Right cardiac atrium (tissue), 5 donors: ENCODE measurements at regions not wholly inside any gene's neighbourhood (a gene's known extent, or its start where the extent isn't known, plus 50 kb on each side); places are given as distances from the start of the nearest gene placed in this dataset.
"Not testable (repeated sequence)": the region's sequence is repeated elsewhere in the genome, so short reads cannot be mapped to it uniquely, and the experiment has no call there.

ENCODE experiments used
- ATAC-seq, 2 donors: fragments of 200-7000 bp; cut with Tn5 transposase; one replicate each; pipeline versions ENCODE4 v1.8.0 to v1.9.1; 2020; ENCODE audit warnings: moderate library complexity in 2 of 2, mild to moderate bottlenecking in 1 of 2
- DNase-seq, 3 donors: peaks; one replicate each; pipeline ENCODE4 v3.0.0-alpha.2; 2020
- H3K27ac ChIP-seq: one replicate; pipeline ENCODE4 v1.5.1; 2013; ENCODE audit warnings: mild to moderate bottlenecking, low read length, control low read depth, moderate library complexity
- H3K27me3 ChIP-seq: one replicate; pipeline ENCODE4 v1.6.1; 2013; ENCODE audit not compliant: control insufficient read depth, insufficient read depth
- H3K4me1 ChIP-seq: one replicate; pipeline ENCODE4 v1.6.1; 2013; ENCODE audit warnings: low read length; ENCODE audit not compliant: control insufficient read depth, insufficient read depth
- H3K4me3 ChIP-seq: one replicate; pipeline ENCODE4 v1.5.1; 2013; ENCODE audit warnings: low read length, control low read depth
- H3K9me3 ChIP-seq: one replicate; pipeline ENCODE4 v1.6.1; 2013; ENCODE audit warnings: low read length; ENCODE audit not compliant: control insufficient read depth
- WGBS: extraction: QIAGEN DNeasy Blood & Tissue Kit; methylation state at CpG from one replicate; pipeline ENCODE4 v1.1.7; 2013; 5-methylcytosine and 5-hydroxymethylcytosine counted together
- intact Hi-C, 4 donors: fragments of 100-400 bp; cut with DNase I; formaldehyde crosslinking; loops; one replicate each; pipeline versions ENCODE4 v1.11.0 to v1.14.0; 2022 to 2023
- donor health status: healthy with polysubstance abuse.
- donor health status: DM: no; HTN: yes; CAD: no.
- donor health status: DM: no; HTN: no; CAD: no.
- donor health status: DM: no; HTN: yes; CAD: no; lungs with severe emphysema.
- donor health status: DM: yes; HTN: yes; CAD: no.

GRCh38 chr5:92199035-92199434 lies 815.9 kb upstream of the ARRDC3 start:
- DNase-seq, H3K4me1 ChIP-seq, intact Hi-C loops, H3K27me3 ChIP-seq, ATAC-seq, H3K4me3 ChIP-seq, H3K9me3 ChIP-seq, H3K27ac ChIP-seq: not testable (repeated sequence)
- 92% methylated on average over 22 of the region's 27 CpGs for WGBS

GRCh38 chr5:92181656-92182055 lies 798.5 kb upstream of the ARRDC3 start:
- ATAC-seq (no peak), DNase-seq (no peak)
- Histone ChIP-seq H3K27ac (no peak overlapping the region), H3K4me3 (no peak overlapping the region), H3K4me1 (no peaks in the 10 kb centered on the region), H3K9me3 (no peaks in the 10 kb centered on the region), H3K27me3 (no peaks in the 10 kb centered on the region)
- intact Hi-C loops = no loop called here
- 69% methylated on average over 1 of the region's 1 CpG for WGBS

GRCh38 chr5:92180391-92180790 lies 797.3 kb upstream of the ARRDC3 start:
- ATAC-seq = no peak

GRCh38 chr5:92179651-92180050 lies 796.5 kb upstream of the ARRDC3 start:
- H3K4me3 ChIP-seq = no peak overlapping the region

More at GRCh38 chr5:92180391-92180790, 797.3 kb upstream of the ARRDC3 start:
- Histone ChIP-seq H3K27ac (no peak overlapping the region), H3K4me3 (no peak overlapping the region), H3K4me1 (no peaks in the 10 kb centered on the region), H3K9me3 (no peaks in the 10 kb centered on the region), H3K27me3 (no peaks in the 10 kb centered on the region)
- intact Hi-C loops = no loop called here
- DNase-seq = no peak

GRCh38 chr5:92177926-92178487 lies 794.9 kb upstream of the ARRDC3 start:
- intact Hi-C loops = no loop called here
- no peak for DNase-seq
- 40% methylated on average over 1 of the region's 1 CpG for WGBS
- Histone ChIP-seq H3K27ac (no peak overlapping the region), H3K9me3 (no peaks in the 10 kb centered on the region), H3K4me3 (no peak overlapping the region), H3K4me1 (no peaks in the 10 kb centered on the region), H3K27me3 (no peaks in the 10 kb centered on the region)
- no peak for ATAC-seq

More at GRCh38 chr5:92179651-92180050, 796.5 kb upstream of the ARRDC3 start:
- 53% methylated on average over 1 of the region's 1 CpG for WGBS
- DNase-seq = no peak
- Histone ChIP-seq H3K9me3 (no peaks in the 10 kb centered on the region), H3K27me3 (no peaks in the 10 kb centered on the region), H3K27ac (no peak overlapping the region), H3K4me1 (no peaks in the 10 kb centered on the region)
- ATAC-seq = no peak
- intact Hi-C loops = no loop called here

- intact Hi-C loops = no loop called here
- Histone ChIP-seq H3K27me3 (no peaks in the 10 kb centered on the region), H3K4me1 (no peaks in the 10 kb centered on the region), H3K4me3 (no peak overlapping the region), H3K9me3 (no peaks in the 10 kb centered on the region), H3K27ac (no peak overlapping the region)
- ATAC-seq = no peak
- WGBS = 69% methylated on average over 2 of the region's 2 CpGs
- DNase-seq = no peak
These were observed 780.8 kb upstream of the ARRDC3 start for GRCh38 chr5:92163906-92164305.

- Histone ChIP-seq H3K9me3 (no peaks in the 10 kb centered on the region), H3K4me3 (no peak overlapping the region), H3K27ac (no peak overlapping the region), H3K4me1 (peaks cover 1% of the 10 kb centered on the region), H3K27me3 (no peaks in the 10 kb centered on the region)
- WGBS = 70% methylated on average over 2 of the region's 2 CpGs
- ATAC-seq (no peak), DNase-seq (no peak)
- intact Hi-C loops = no loop called here
These were observed 764.7 kb upstream of the ARRDC3 start for GRCh38 chr5:92147798-92148197.

GRCh38 chr5:92147266-92147665 lies 764.1 kb upstream of the ARRDC3 start:
- Histone ChIP-seq H3K9me3 (no peaks in the 10 kb centered on the region), H3K27me3 (no peaks in the 10 kb centered on the region), H3K4me1 (peaks cover 1% of the 10 kb centered on the region), H3K27ac (no peak overlapping the region), H3K4me3 (no peak overlapping the region)
- intact Hi-C loops = no loop called here
- ATAC-seq = no peak
- 71% methylated on average over 3 of the region's 3 CpGs for WGBS
- no peak for DNase-seq

- no peaks in the 10 kb centered on the region for H3K27me3 ChIP-seq
- no peaks in the 10 kb centered on the region for H3K9me3 ChIP-seq
- peaks cover 1% of the 10 kb centered on the region for H3K4me1 ChIP-seq
- ATAC-seq (no peak), DNase-seq (no peak)
- H3K27ac ChIP-seq = no peak overlapping the region
- WGBS = 80% methylated on average over 3 of the region's 3 CpGs
- no peak overlapping the region for H3K4me3 ChIP-seq
- intact Hi-C loops = no loop called here
These were observed 762.7 kb upstream of the ARRDC3 start for GRCh38 chr5:92145852-92146251.

GRCh38 chr5:92144824-92145223 lies 761.7 kb upstream of the ARRDC3 start:
- 83% methylated on average over 3 of the region's 3 CpGs for WGBS
- ATAC-seq = no peak
- H3K4me1 ChIP-seq = peaks cover 1% of the 10 kb centered on the region
- no peaks in the 10 kb centered on the region for H3K9me3 ChIP-seq
- no peak overlapping the region for H3K4me3 ChIP-seq
- intact Hi-C loops = no loop called here
- DNase-seq = no peak
- no peak overlapping the region for H3K27ac ChIP-seq
- no peaks in the 10 kb centered on the region for H3K27me3 ChIP-seq

GRCh38 chr5:92132294-92132908 lies 749.3 kb upstream of the ARRDC3 start:
- intact Hi-C loops, H3K4me3 ChIP-seq, H3K27me3 ChIP-seq, H3K9me3 ChIP-seq, DNase-seq, ATAC-seq, H3K4me1 ChIP-seq, H3K27ac ChIP-seq: not testable (repeated sequence)
- 68% methylated on average over 5 of the region's 5 CpGs for WGBS

- intact Hi-C loops = no loop called here
- WGBS = 71% methylated on average over 1 of the region's 1 CpG
- no peak overlapping the region for H3K27ac ChIP-seq
These were observed 743.1 kb upstream of the ARRDC3 start for GRCh38 chr5:92126182-92126581.

More at GRCh38 chr5:92126182-92126581, 743.1 kb upstream of the ARRDC3 start:
- no peak overlapping the region for H3K4me3 ChIP-seq
- H3K27me3 ChIP-seq = no peaks in the 10 kb centered on the region
- ATAC-seq = no peak
- H3K4me1 ChIP-seq = no peaks in the 10 kb centered on the region
- H3K9me3 ChIP-seq = no peaks in the 10 kb centered on the region
- no peak for DNase-seq
